ENCODE measurements at regions not wholly inside any gene's neighbourhood (a gene's known extent, or its start where the extent isn't known, plus 50 kb on each side); places are given as distances from the start of the nearest gene placed in this dataset.
"Not testable (repeated sequence)": the region's sequence is repeated elsewhere in the genome, so short reads cannot be mapped to it uniquely, and the experiment has no call there.

GRCh38 chr2:172264820-172265219 lies 162.1 kb upstream of the DLX2 start:
- DNase-seq, result not testable (repeated sequence)

- not testable (repeated sequence) for DNase-seq
These were observed 157.7 kb upstream of the ITGA6 start for GRCh38 chr2:172269507-172270244.

GRCh38 chr2:172270278-172271079 lies 156.9 kb upstream of the ITGA6 start:
- DNase-seq, result no peak

GRCh38 chr2:172273910-172274571 lies 153.3 kb upstream of the ITGA6 start:
- no peak for DNase-seq

GRCh38 chr2:172275239-172275638 lies 152.1 kb upstream of the ITGA6 start:
- DNase-seq, result no peak

- DNase-seq, result no peak
These were observed 150.4 kb upstream of the ITGA6 start for GRCh38 chr2:172276961-172277360.

- DNase-seq, result no peak
These were observed 148.7 kb upstream of the ITGA6 start for GRCh38 chr2:172278667-172279066.

GRCh38 chr2:172279214-172279613 lies 148.2 kb upstream of the ITGA6 start:
- DNase-seq, result no peak

GRCh38 chr2:172279813-172280212 lies 147.6 kb upstream of the ITGA6 start:
- DNase-seq, result no peak

GRCh38 chr2:172280571-172281361 lies 146.6 kb upstream of the ITGA6 start:
- no peak for DNase-seq

GRCh38 chr2:172281648-172282570 lies 145.5 kb upstream of the ITGA6 start:
- no peak for DNase-seq

- no peak for DNase-seq
These were observed 144.4 kb upstream of the ITGA6 start for GRCh38 chr2:172282944-172283343.

- DNase-seq, result no peak
These were observed 143.9 kb upstream of the ITGA6 start for GRCh38 chr2:172283476-172283875.

- DNase-seq, result no peak
These were observed 143.2 kb upstream of the ITGA6 start for GRCh38 chr2:172284209-172284608.

GRCh38 chr2:172285010-172285621 lies 142.3 kb upstream of the ITGA6 start:
- DNase-seq, result no peak

GRCh38 chr2:172285760-172286159 lies 141.6 kb upstream of the ITGA6 start:
- DNase-seq, result no peak

GRCh38 chr2:172287190-172287589 lies 140.2 kb upstream of the ITGA6 start:
- DNase-seq, result no peak

- DNase-seq, result no peak
These were observed 139.6 kb upstream of the ITGA6 start for GRCh38 chr2:172287605-172288315.

- DNase-seq, result peak; percentile 8
These were observed 138.8 kb upstream of the ITGA6 start for GRCh38 chr2:172288603-172289002.

- no peak for DNase-seq
These were observed 133.4 kb upstream of the ITGA6 start for GRCh38 chr2:172293952-172294351.

GRCh38 chr2:172294983-172295382 lies 132.4 kb upstream of the ITGA6 start:
- DNase-seq, result no peak
